HepG2 (cell line): ENCODE measurements at regions not wholly inside any gene's neighbourhood (a gene's known extent, or its start where the extent isn't known, plus 50 kb on each side); places are given as distances from the start of the nearest gene placed in this dataset.
A peak's percentile ranks its signal among the peaks of the same experiment; 100 is the strongest.
"Not testable (repeated sequence)": the region's sequence is repeated elsewhere in the genome, so short reads cannot be mapped to it uniquely, and the experiment has no call there.

Experiments
- ATAC-seq: fragments of 200-7000 bp; cut with Tn5 transposase; 3 replicates; pipeline ENCODE4 v1.9.1; 2020; ENCODE audit warnings: mild to moderate bottlenecking, moderate library complexity
- BruUV-seq: library from RNA; stranded (reverse); fragments of 400-500 nt; replicated peaks from 2 replicates; lab custom pipeline; 2021; lab: Mats Ljungman, UMichigan
- CTCF ChIA-PET: fragments of 300-600 bp; formaldehyde crosslinking; extraction: SDS; loops from one replicate; lab custom pipeline; 2021; ENCODE audit warnings: low total read pairs, inconsistent platforms, low intra/inter-chr PET ratio; lab: Yijun Ruan, JAX
- POLR2A ChIA-PET: fragments of 350-600 bp; sonication (Branson Sonifier 250); formaldehyde crosslinking; loops from one replicate; lab custom pipeline; 2020; ENCODE audit warnings: antibody characterized with exemption, inconsistent platforms; lab: Yijun Ruan, JAX
- DNase-seq: peaks from one replicate; pipeline ENCODE4 v3.0.0-alpha.2; 2015; ENCODE audit warnings: low spot score
- FAIRE-seq: peaks from 3 replicates; lab custom pipeline; 2011; peaks lifted over from hg19 to GRCh38; lab: Jason Lieb, UNC
- H2AFZ ChIP-seq: one replicate; pipeline ENCODE4 v1.6.1; 2011; ENCODE audit warnings: low read length, inconsistent platforms
- H3K27ac ChIP-seq: fragments of 300-600 bp; 3 replicates; pipeline ENCODE4 v1.8.0; 2011; ENCODE audit warnings: mixed run types, mild to moderate bottlenecking, mixed read lengths, low read length, inconsistent platforms; ENCODE audit not compliant: insufficient read depth; ENCODE audit errors: extremely low read length
- H3K27me3 ChIP-seq, 2 experiments: fragments of 200-600 bp in 1 of 2; 2 replicates in 1 of 2; 3 replicates in 1 of 2; pipeline versions ENCODE4 v1.6.0 to v1.8.0; 2011; ENCODE audit warnings: low read length in 2 of 2, mild to moderate bottlenecking in 2 of 2, moderate library complexity in 2 of 2, inconsistent platforms in 1 of 2; ENCODE audit not compliant: insufficient read depth in 2 of 2, control insufficient read depth in 1 of 2
- H3K36me3 ChIP-seq, 2 experiments: fragments of 200-600 bp in 1 of 2; replicated peaks in 1 of 2; 2 replicates in 1 of 2; 3 replicates in 1 of 2; pipeline versions ENCODE4 v1.5.1 to v1.8.0; 2011; ENCODE audit warnings: low read length in 2 of 2, inconsistent platforms in 1 of 2; ENCODE audit not compliant: insufficient read depth in 2 of 2, control insufficient read depth in 1 of 2
- H3K4me1 ChIP-seq: 2 replicates; pipeline ENCODE4 v1.5.1; 2012; ENCODE audit warnings: low read length, inconsistent platforms; ENCODE audit not compliant: insufficient read depth
- H3K4me2 ChIP-seq: 2 replicates; pipeline ENCODE4 v1.6.0; 2011; ENCODE audit warnings: low read depth, low read length, inconsistent platforms
- H3K4me3 ChIP-seq, 3 experiments: fragments of 200-600 bp in 1 of 3; sonication (generic), shearing (Covaris generic) in 1 of 3; replicated peaks in 1 of 3; 2 replicates each; pipeline ENCODE4 v1.5.1; 2011 to 2016; ENCODE audit warnings: low read length in 3 of 3, inconsistent platforms in 2 of 3, low read depth in 2 of 3, mild to moderate bottlenecking in 2 of 3, control low read depth in 1 of 3, mixed read lengths in 1 of 3; ENCODE audit not compliant: insufficient read depth in 1 of 3
- H3K79me2 ChIP-seq: one replicate; pipeline ENCODE4 v1.6.1; 2011; ENCODE audit warnings: low read length, inconsistent platforms; ENCODE audit not compliant: insufficient read depth
- H3K9ac ChIP-seq: 2 replicates; pipeline ENCODE4 v1.6.0; 2011; ENCODE audit warnings: mild to moderate bottlenecking, low read depth, low read length, inconsistent platforms; ENCODE audit not compliant: insufficient read depth
- H3K9me3 ChIP-seq: 2 replicates; pipeline ENCODE4 v1.5.1; 2012; ENCODE audit warnings: mild to moderate bottlenecking, low read length
- H4K20me1 ChIP-seq: 2 replicates; pipeline ENCODE4 v1.6.0; 2011; ENCODE audit warnings: inconsistent platforms, mild to moderate bottlenecking, low read length, moderate library complexity; ENCODE audit not compliant: insufficient read depth
- ADNP ChIP-seq: sonication (generic); formaldehyde crosslinking; IDR thresholded peaks from 2 replicates; pipeline ENCODE4 v1.4.0; 2020; ENCODE audit warnings: missing genetic modification reagents
- HNF4A ChIP-seq: sonication (generic); formaldehyde crosslinking; IDR thresholded peaks from 2 replicates; pipeline ENCODE4 v1.4.0; 2020; ENCODE audit warnings: missing genetic modification reagents
- HNF4G ChIP-seq, 2 experiments: sonication (generic) in 1 of 2; formaldehyde crosslinking in 1 of 2; IDR thresholded peaks; 2 replicates each; pipeline versions ENCODE4 v1.4.0 to v1.6.1; 2011 to 2020; ENCODE audit warnings: borderline replicate concordance in 2 of 2, low read depth in 2 of 2, mild to moderate bottlenecking in 2 of 2, low read length in 1 of 2, missing genetic modification reagents in 1 of 2, moderate library complexity in 1 of 2
- TBX3 ChIP-seq: fragments of 450-650 bp; IDR thresholded peaks from 2 replicates; pipeline ENCODE4 v1.6.1; 2017; ENCODE audit warnings: antibody characterized with exemption, mild to moderate bottlenecking, inconsistent platforms, borderline replicate concordance
- YEATS4 ChIP-seq: sonication (generic); formaldehyde crosslinking; IDR thresholded peaks from 2 replicates; pipeline ENCODE4 v1.4.0; 2020; ENCODE audit warnings: missing genetic modification reagents, borderline replicate concordance
- ZBTB7B ChIP-seq: sonication (generic); formaldehyde crosslinking; IDR thresholded peaks from 2 replicates; pipeline ENCODE4 v1.4.0; 2020; ENCODE audit warnings: missing genetic modification reagents
- ZNF263 ChIP-seq: sonication (generic); formaldehyde crosslinking; IDR thresholded peaks from 2 replicates; pipeline ENCODE4 v1.4.0; 2020; ENCODE audit warnings: missing genetic modification reagents
- ZNF574 ChIP-seq: sonication (generic); formaldehyde crosslinking; IDR thresholded peaks from 2 replicates; pipeline ENCODE4 v1.4.0; 2020; ENCODE audit warnings: missing genetic modification reagents
- WGBS: methylation state at CpG from one replicate; pipeline ENCODE4 v1.1.6; 2017; ENCODE audit warnings: low lambda C conversion rate; 5-methylcytosine and 5-hydroxymethylcytosine counted together
- in situ Hi-C: cut with HindIII; loops from 2 replicates; pipeline ENCODE4 v1.10.0; 2017; ENCODE audit warnings: low pct_unique_long_range_greater_than_20kb; ENCODE audit not compliant: extremely low pct_ligation_motif_present
- intact Hi-C: fragments of 100-400 bp; cut with micrococcal nuclease; formaldehyde crosslinking; loops from one replicate; pipeline ENCODE4 v1.10.0; 2022; ENCODE audit not compliant: unreplicated experiment

GRCh38 chr16:21530729-21531383 lies 68.5 kb upstream of the METTL9 start (continued):
- TF ChIP-seq ZNF574 (0 out of 2 replicates have a peak, but pooled peaks have one; percentile 20), HNF4G (IDR thresholded peaks at IDR 0.05; ENCODE audit: borderline replicate concordance, low read depth, low read length) (peak; percentile 36; the same call in 1 of the 2 replicates), TBX3 (peak; percentile 24; the same call in 1 of the 2 replicates), HNF4A (CRISPR knock-in tag) (peak; percentile 78), YEATS4 (0 out of 2 replicates have a peak, but pooled peaks have one; percentile 40), ADNP (peak; percentile 41; the same call in 1 of the 2 replicates), ZNF263 (CRISPR knock-in tag) (peak; percentile 79), ZBTB7B (CRISPR knock-in tag) (0 out of 2 replicates have a peak, but pooled peaks have one; percentile 51)
- TF ChIP-seq HNF4G (CRISPR knock-in tag; IDR thresholded peaks at IDR 0.05; ENCODE audit: borderline replicate concordance, low read depth) = not testable (repeated sequence)
- TF ChIP-seq, all 625 proteins: peak for 19; not testable (repeated sequence) for 606

GRCh38 chr16:21532996-21533395 lies 66.4 kb upstream of the METTL9 start:
- DNase-seq, CTCF ChIA-PET, POLR2A ChIA-PET, H3K9ac ChIP-seq, H3K9me3 ChIP-seq, H3K4me2 ChIP-seq, BruUV-seq, H3K4me3 ChIP-seq, H4K20me1 ChIP-seq, H3K27ac ChIP-seq, H2AFZ ChIP-seq, FAIRE-seq, H3K27me3 ChIP-seq, H3K79me2 ChIP-seq, H3K36me3 ChIP-seq, intact Hi-C loops, in situ Hi-C loops: not testable (repeated sequence)
- H3K4me1 ChIP-seq = peaks cover 20% of the 10 kb centered on the region
- peak; percentile 12; the same call in 2 of the 3 replicates for ATAC-seq
- WGBS = 80% methylated on average over 7 of the region's 7 CpGs

- H2AFZ ChIP-seq, H3K36me3 ChIP-seq, CTCF ChIA-PET, H4K20me1 ChIP-seq, H3K4me3 ChIP-seq, POLR2A ChIA-PET, intact Hi-C loops, H3K27me3 ChIP-seq, H3K79me2 ChIP-seq, H3K27ac ChIP-seq, ATAC-seq, BruUV-seq, DNase-seq, in situ Hi-C loops, H3K4me2 ChIP-seq, FAIRE-seq, H3K9me3 ChIP-seq, H3K9ac ChIP-seq: not testable (repeated sequence)
- 95% methylated on average over 10 of the region's 10 CpGs for WGBS
- H3K4me1 ChIP-seq = peaks cover 17% of the 10 kb centered on the region
Measured at GRCh38 chr16:21533474-21533873, 65.9 kb upstream of the METTL9 start.
